Astrocyte (in vitro differentiated cells and primary cell): ENCODE measurements at regions not wholly inside any gene's neighbourhood (a gene's known extent, or its start where the extent isn't known, plus 50 kb on each side); places are given as distances from the start of the nearest gene placed in this dataset.

ENCODE experiments used
- DNase-seq: peaks from one replicate; pipeline ENCODE4 v3.0.0-alpha.2; 2010; ENCODE audit warnings: low read depth
- FAIRE-seq: peaks from 2 replicates; lab custom pipeline; 2011; peaks lifted over from hg19 to GRCh38; lab: Jason Lieb, UNC
- H2AFZ ChIP-seq: 2 replicates; pipeline ENCODE4 v1.6.0; 2012; ENCODE audit warnings: low read depth, low read length, inconsistent platforms
- H3K27ac ChIP-seq: 2 replicates; pipeline ENCODE4 v1.5.1; 2011; ENCODE audit warnings: low read depth, low read length, inconsistent platforms
- H3K27me3 ChIP-seq: 2 replicates; pipeline ENCODE4 v1.6.0; 2011; ENCODE audit warnings: low read length, inconsistent platforms; ENCODE audit not compliant: insufficient read depth
- H3K36me3 ChIP-seq: 2 replicates; pipeline ENCODE4 v1.5.1; 2011; ENCODE audit warnings: low read length, inconsistent platforms; ENCODE audit not compliant: insufficient read depth
- H3K4me1 ChIP-seq: 2 replicates; pipeline ENCODE4 v1.5.1; 2011; ENCODE audit warnings: low read length, inconsistent platforms; ENCODE audit not compliant: insufficient read depth
- H3K4me2 ChIP-seq: 2 replicates; pipeline ENCODE4 v1.6.0; 2012; ENCODE audit warnings: low read length, inconsistent platforms
- H3K4me3 ChIP-seq: 2 replicates; pipeline ENCODE4 v1.5.1; 2011; ENCODE audit warnings: low read depth, mild to moderate bottlenecking, low read length, inconsistent platforms; ENCODE audit not compliant: insufficient read depth
- H3K79me2 ChIP-seq: 2 replicates; pipeline ENCODE4 v1.6.0; 2012; ENCODE audit warnings: mild to moderate bottlenecking, low read length, inconsistent platforms; ENCODE audit not compliant: insufficient read depth
- H3K9ac ChIP-seq: 2 replicates; pipeline ENCODE4 v1.6.0; 2012; ENCODE audit warnings: mild to moderate bottlenecking, low read length, inconsistent platforms
- H3K9me3 ChIP-seq: 2 replicates; pipeline ENCODE4 v1.5.1; 2012; ENCODE audit warnings: low read depth, mild to moderate bottlenecking, low read length, inconsistent platforms; ENCODE audit not compliant: insufficient read depth
- H4K20me1 ChIP-seq: 2 replicates; pipeline ENCODE4 v1.6.0; 2012; ENCODE audit warnings: low read length, inconsistent platforms; ENCODE audit not compliant: insufficient read depth
- H3K27ac Mint-ChIP-seq: one replicate; pipeline ENCODE4 v1.8.0; 2021; ENCODE audit warnings: mild to moderate bottlenecking, mixed read lengths; ENCODE audit not compliant: unreplicated experiment
- H3K27me3 Mint-ChIP-seq: one replicate; pipeline ENCODE4 v1.8.0; 2021; ENCODE audit warnings: low read depth, mixed read lengths; ENCODE audit not compliant: unreplicated experiment
- H3K36me3 Mint-ChIP-seq: one replicate; pipeline ENCODE4 v1.8.0; 2021; ENCODE audit warnings: low read depth, mixed read lengths; ENCODE audit not compliant: unreplicated experiment
- H3K4me1 Mint-ChIP-seq: one replicate; pipeline ENCODE4 v1.8.0; 2021; ENCODE audit warnings: low read depth, mixed read lengths; ENCODE audit not compliant: unreplicated experiment
- H3K4me3 Mint-ChIP-seq: one replicate; pipeline ENCODE4 v1.8.0; 2021; ENCODE audit warnings: mild to moderate bottlenecking, moderate library complexity, mixed read lengths; ENCODE audit not compliant: unreplicated experiment
- H3K9me3 Mint-ChIP-seq: one replicate; pipeline ENCODE4 v1.8.0; 2021; ENCODE audit warnings: mild to moderate bottlenecking, mixed read lengths; ENCODE audit not compliant: unreplicated experiment
- CTCF ChIP-seq: IDR thresholded peaks from 2 replicates; pipeline ENCODE4 v1.5.1; 2011; ENCODE audit warnings: low read depth, mild to moderate bottlenecking, inconsistent platforms, low read length, moderate library complexity; ENCODE audit not compliant: insufficient read depth
- EZH2 ChIP-seq: IDR thresholded peaks from 2 replicates; pipeline ENCODE4 v1.6.1; 2012; ENCODE audit warnings: mild to moderate bottlenecking, low read length, inconsistent platforms; ENCODE audit not compliant: insufficient read depth

GRCh38 chr16:72372087-72373045 is 200.4 kb upstream of the PMFBP1 start:
- no peak overlapping the region for H3K4me3 ChIP-seq
- H3K27ac ChIP-seq, result no peak overlapping the region
- TF ChIP-seq CTCF, result no peak
- TF ChIP-seq EZH2, result no peak
- H3K79me2 ChIP-seq, result no peaks in the 10 kb centered on the region
- no peaks in the 10 kb centered on the region for H3K27me3 ChIP-seq
- Mint-ChIP-seq H3K36me3 (peaks cover 3% of the 10 kb centered on the region), H3K9me3 (peaks cover 2% of the 10 kb centered on the region), H3K4me1 (peaks cover 12% of the 10 kb centered on the region), H3K4me3 (no peak overlapping the region), H3K27ac (peak overlapping the region; percentile 69), H3K27me3 (no peaks in the 10 kb centered on the region)
- H3K4me2 ChIP-seq, result no peak overlapping the region
- H3K9ac ChIP-seq, result no peak overlapping the region
- peak overlapping the region; percentile 71 for H2AFZ ChIP-seq
- H3K9me3 ChIP-seq, result no peaks in the 10 kb centered on the region
- peaks cover 9% of the 10 kb centered on the region for H3K4me1 ChIP-seq
- no peak for FAIRE-seq
- H4K20me1 ChIP-seq, result no peaks in the 10 kb centered on the region
- DNase-seq, result no peak
- H3K36me3 ChIP-seq, result no peaks in the 10 kb centered on the region

GRCh38 chr16:72371307-72372086 is 199.5 kb upstream of the PMFBP1 start:
- Mint-ChIP-seq H3K9me3 (peaks cover 2% of the 10 kb centered on the region), H3K36me3 (peaks cover 3% of the 10 kb centered on the region), H3K4me3 (no peak overlapping the region), H3K27ac (peak overlapping the region; percentile 69), H3K27me3 (no peaks in the 10 kb centered on the region), H3K4me1 (peaks cover 12% of the 10 kb centered on the region)
- Histone ChIP-seq H3K27ac (peak overlapping the region; percentile 39), H3K36me3 (no peaks in the 10 kb centered on the region), H3K27me3 (no peaks in the 10 kb centered on the region), H3K4me2 (peak overlapping the region; percentile 64), H3K79me2 (no peaks in the 10 kb centered on the region), H4K20me1 (no peaks in the 10 kb centered on the region), H3K4me3 (no peak overlapping the region), H2AFZ (peak overlapping the region; percentile 71), H3K9me3 (no peaks in the 10 kb centered on the region), H3K9ac (peak overlapping the region; percentile 8), H3K4me1 (peaks cover 9% of the 10 kb centered on the region)
- FAIRE-seq, result no peak
- TF ChIP-seq CTCF (no peak), EZH2 (no peak)
- DNase-seq, result peak; percentile 61
